Liver (tissue), 3 donors: ENCODE measurements at regions not wholly inside any gene's neighbourhood (a gene's known extent, or its start where the extent isn't known, plus 50 kb on each side); places are given as distances from the start of the nearest gene placed in this dataset.

Experiments used
- ATF3 ChIP-seq: IDR thresholded peaks from 2 replicates; pipeline ENCODE4 v1.6.1; 2016; ENCODE audit warnings: antibody characterized with exemption
- CTCF ChIP-seq: fragments of 150-350 bp; IDR thresholded peaks from 2 replicates; pipeline ENCODE4 v1.5.1; 2017; ENCODE audit warnings: improper control_type of control experiment, low read depth, low read length; ENCODE audit not compliant: missing input control
- FOXA1 ChIP-seq: IDR thresholded peaks from 2 replicates; pipeline ENCODE4 v1.6.1; 2016; ENCODE audit warnings: antibody characterized with exemption
- RXRA ChIP-seq, 2 donors: IDR thresholded peaks; 2 replicates each; pipeline ENCODE4 v1.6.1; 2017 to 2018; ENCODE audit warnings: antibody characterized with exemption in 2 of 2, mild to moderate bottlenecking in 1 of 2
- YY1 ChIP-seq: IDR thresholded peaks from 2 replicates; pipeline ENCODE4 v1.6.1; 2016; ENCODE audit warnings: antibody characterized with exemption, mild to moderate bottlenecking
- donor health status: healthy.
- donor health status: healthy.

- TF ChIP-seq RXRA (IDR thresholded peaks at IDR 0.05) (no peak), CTCF (no peak), FOXA1 (no peak), YY1 (no peak), ATF3 (no peak)
Measured at GRCh38 chr15:38115121-38115520, 137.5 kb upstream of the SPRED1 start.
